ENCODE measurements at regions not wholly inside any gene's neighbourhood (a gene's known extent, or its start where the extent isn't known, plus 50 kb on each side); places are given as distances from the start of the nearest gene placed in this dataset.

DNA sequence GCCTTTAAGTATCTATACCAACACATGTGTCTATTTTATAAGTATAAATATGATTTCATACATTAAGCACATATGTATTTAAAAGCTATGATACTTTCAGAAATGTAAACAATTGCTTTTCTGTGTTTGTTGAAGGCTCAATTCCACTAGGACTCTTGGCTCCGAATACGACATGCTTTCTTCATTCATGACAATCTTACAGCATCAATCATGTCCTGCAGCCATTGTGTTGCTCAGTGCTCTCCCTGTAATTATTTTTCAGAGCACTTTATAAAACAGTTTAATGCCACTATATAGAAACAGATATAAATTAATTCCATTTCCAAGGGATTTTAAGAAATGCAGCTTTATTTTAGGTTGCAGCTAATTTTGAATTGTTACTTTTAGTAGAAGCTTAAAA lies 167.3 kb downstream of the TAF11L14 start:
- no peak for TF ChIP-seq EZH2 (IDR thresholded peaks at IDR 0.05; ENCODE audit: borderline replicate concordance, low read depth, low read length, severe bottlenecking)
- TF ChIP-seq, protein P1, sequence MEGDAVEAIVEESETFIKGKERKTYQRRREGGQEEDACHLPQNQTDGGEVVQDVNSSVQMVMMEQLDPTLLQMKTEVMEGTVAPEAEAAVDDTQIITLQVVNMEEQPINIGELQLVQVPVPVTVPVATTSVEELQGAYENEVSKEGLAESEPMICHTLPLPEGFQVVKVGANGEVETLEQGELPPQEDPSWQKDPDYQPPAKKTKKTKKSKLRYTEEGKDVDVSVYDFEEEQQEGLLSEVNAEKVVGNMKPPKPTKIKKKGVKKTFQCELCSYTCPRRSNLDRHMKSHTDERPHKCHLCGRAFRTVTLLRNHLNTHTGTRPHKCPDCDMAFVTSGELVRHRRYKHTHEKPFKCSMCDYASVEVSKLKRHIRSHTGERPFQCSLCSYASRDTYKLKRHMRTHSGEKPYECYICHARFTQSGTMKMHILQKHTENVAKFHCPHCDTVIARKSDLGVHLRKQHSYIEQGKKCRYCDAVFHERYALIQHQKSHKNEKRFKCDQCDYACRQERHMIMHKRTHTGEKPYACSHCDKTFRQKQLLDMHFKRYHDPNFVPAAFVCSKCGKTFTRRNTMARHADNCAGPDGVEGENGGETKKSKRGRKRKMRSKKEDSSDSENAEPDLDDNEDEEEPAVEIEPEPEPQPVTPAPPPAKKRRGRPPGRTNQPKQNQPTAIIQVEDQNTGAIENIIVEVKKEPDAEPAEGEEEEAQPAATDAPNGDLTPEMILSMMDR (IDR thresholded peaks at IDR 0.05; ENCODE audit: borderline replicate concordance, extremely low read depth, low read length, poor library complexity, severe bottlenecking): no peak

All from DND-41 (cell line).